ENCODE measurements at regions not wholly inside any gene's neighbourhood (a gene's known extent, or its start where the extent isn't known, plus 50 kb on each side); places are given as distances from the start of the nearest gene placed in this dataset.

DNA sequence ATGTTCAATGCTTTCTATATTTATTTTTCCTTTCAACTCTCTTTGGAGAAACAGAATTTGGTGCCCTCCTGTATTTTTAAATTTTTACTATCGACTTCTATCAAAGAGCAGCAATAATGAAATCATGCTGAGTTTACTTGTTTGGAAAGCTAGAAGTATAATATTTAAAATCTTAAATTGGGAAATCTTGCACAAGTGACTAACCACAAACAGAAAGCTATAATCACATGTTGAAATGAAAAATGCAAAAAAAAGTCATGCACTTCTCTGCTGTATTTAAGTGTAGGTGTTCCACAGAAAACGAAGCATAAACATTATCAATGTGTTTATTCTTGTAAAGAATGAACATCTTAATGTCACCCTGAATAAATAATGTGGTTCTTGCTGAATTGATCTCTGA is 306.1 kb downstream of the PCDH18 start:
- no CpG with 5 or more reads among the region's 2 CpGs for WGBS (ENCODE audit: insufficient coverage)
- H3K4me2 ChIP-seq (replicated peaks; ENCODE audit: low read depth, low read length, poor library complexity, severe bottlenecking): no peak overlapping the region
- H2AFZ ChIP-seq (ENCODE audit: insufficient read depth, low read depth, low read length, poor library complexity, severe bottlenecking): no peak overlapping the region
- H3K4me3 Mint-ChIP-seq: no peak overlapping the region
- no peaks in the 10 kb centered on the region for H3K4me1 ChIP-seq (ENCODE audit: control insufficient read depth in 2 of 2, insufficient read depth in 2 of 2, low read length in 2 of 2)
- no peaks in the 10 kb centered on the region for H3K27me3 ChIP-seq (replicated peaks in 1 of 4; ENCODE audit: control extremely low read depth in 1 of 4, control insufficient read depth in 3 of 4, insufficient read depth in 4 of 4, low read length in 3 of 4)
- H3K79me2 ChIP-seq (ENCODE audit: control insufficient read depth, insufficient read depth, low read length): no peaks in the 10 kb centered on the region
- DNase-seq (no peak), ATAC-seq (ENCODE audit: low read depth) (no peak)
- no peak overlapping the region for H3K27ac Mint-ChIP-seq
- H3K9ac ChIP-seq (ENCODE audit: low read length): no peak overlapping the region
- H3K9me3 Mint-ChIP-seq (ENCODE audit: insufficient read depth): no peaks in the 10 kb centered on the region
- ChIA-PET POLR2A (no interaction called here), CTCF (no interaction called here)
- peaks cover 0 to 2% (median 0%) of the 10 kb centered on the region in 3 donors for H3K9me3 ChIP-seq (ENCODE audit: control extremely low read depth in 1 of 3, control insufficient read depth in 2 of 3, insufficient read depth in 1 of 3, low read length in 2 of 3)
- H3K4me1 Mint-ChIP-seq: no peaks in the 10 kb centered on the region
- no peak overlapping the region for H3K4me3 ChIP-seq (ENCODE audit: control extremely low read depth in 1 of 5, extremely low read depth in 1 of 5, insufficient read depth in 1 of 5, low read depth in 2 of 5, low read length in 4 of 5)
- no peaks in the 10 kb centered on the region for H4K20me1 ChIP-seq (ENCODE audit: control insufficient read depth, insufficient read depth, low read length, poor library complexity, severe bottlenecking)
- H3K27me3 Mint-ChIP-seq: no peaks in the 10 kb centered on the region
- intact Hi-C loops (cut with micrococcal nuclease): loop anchor here (10.0 kb wide), 1 partner anchor 959 kb away; no protein-coding TSS in a partner anchor
- no peak overlapping the region for H3K27ac ChIP-seq (ENCODE audit: low read length in 2 of 2)
- TF ChIP-seq EZH2 (IDR thresholded peaks at IDR 0.05; ENCODE audit: borderline replicate concordance, insufficient read depth, low read depth, low read length, poor library complexity, severe bottlenecking) (no peak), CTCF (IDR thresholded peaks at IDR 0.05) (no peak)
- H3K36me3 ChIP-seq (replicated peaks in 1 of 2; ENCODE audit: control extremely low read depth in 1 of 2, control insufficient read depth in 1 of 2, extremely low read depth in 1 of 2, insufficient read depth in 2 of 2, low read length in 1 of 2): no peaks in the 10 kb centered on the region

DNA sequence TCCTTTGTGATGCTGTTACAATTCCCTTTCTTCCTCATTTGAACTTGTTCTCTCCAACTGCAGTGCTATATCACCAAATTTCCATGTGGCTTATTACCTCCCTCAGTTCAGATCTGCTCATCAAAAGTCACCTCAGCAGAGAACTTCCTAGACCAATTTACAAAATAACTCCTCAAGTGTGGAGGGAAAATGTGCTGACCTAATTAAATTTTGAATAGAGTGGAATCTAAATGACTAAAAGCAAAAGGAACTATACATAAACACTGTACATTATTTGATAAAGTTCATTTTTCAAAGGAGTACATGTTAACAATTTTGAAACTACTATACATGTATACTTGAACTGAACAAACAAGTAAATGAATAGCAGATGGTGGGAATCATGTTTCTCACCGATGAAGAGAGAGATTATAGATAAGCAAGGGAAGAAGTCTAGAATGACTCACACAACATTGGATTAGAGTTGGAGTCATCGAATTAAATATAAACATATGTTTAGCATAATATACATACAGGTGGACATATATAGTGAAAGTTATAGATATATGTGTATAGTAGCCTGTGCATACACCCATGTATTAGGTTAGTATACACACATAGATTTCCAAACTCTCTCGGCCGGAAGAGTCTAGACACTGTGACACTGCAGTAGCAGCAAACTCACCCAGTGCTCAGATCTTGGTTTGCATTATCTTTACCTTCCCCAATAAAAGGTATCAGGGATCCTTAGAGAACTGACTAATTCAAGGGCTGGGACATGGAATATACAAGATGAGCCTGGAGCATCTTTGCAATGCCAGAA is 318.7 kb downstream of the PCDH18 start:
- Mint-ChIP-seq H3K27me3 (no peaks in the 10 kb centered on the region), H3K4me1 (no peaks in the 10 kb centered on the region), H3K9me3 (ENCODE audit: insufficient read depth) (peaks cover 3% of the 10 kb centered on the region), H3K27ac (no peak overlapping the region), H3K4me3 (no peak overlapping the region)
- no peak for ATAC-seq (ENCODE audit: low read depth)
- POLR2A ChIA-PET: no interaction called here
- WGBS (ENCODE audit: insufficient coverage): no CpG with 5 or more reads among the region's 4 CpGs
- no peak for DNase-seq
- Histone ChIP-seq H3K9ac (ENCODE audit: low read length) (no peak overlapping the region), H3K9me3 (ENCODE audit: control extremely low read depth in 1 of 3, control insufficient read depth in 2 of 3, insufficient read depth in 1 of 3, low read length in 2 of 3) (no peaks in the 10 kb centered on the region), H2AFZ (ENCODE audit: insufficient read depth, low read depth, low read length, poor library complexity, severe bottlenecking) (no peak overlapping the region), H3K4me2 (replicated peaks; ENCODE audit: low read depth, low read length, poor library complexity, severe bottlenecking) (no peak overlapping the region), H3K79me2 (ENCODE audit: control insufficient read depth, insufficient read depth, low read length) (no peaks in the 10 kb centered on the region), H3K27ac (ENCODE audit: low read length in 2 of 2) (no peak overlapping the region), H3K27me3 (replicated peaks in 1 of 4; ENCODE audit: control extremely low read depth in 1 of 4, control insufficient read depth in 3 of 4, insufficient read depth in 4 of 4, low read length in 3 of 4) (no peaks in the 10 kb centered on the region), H3K4me1 (ENCODE audit: control insufficient read depth in 2 of 2, insufficient read depth in 2 of 2, low read length in 2 of 2) (no peaks in the 10 kb centered on the region), H3K36me3 (replicated peaks in 1 of 2; ENCODE audit: control extremely low read depth in 1 of 2, control insufficient read depth in 1 of 2, extremely low read depth in 1 of 2, insufficient read depth in 2 of 2, low read length in 1 of 2) (no peaks in the 10 kb centered on the region), H3K4me3 (ENCODE audit: control extremely low read depth in 1 of 5, extremely low read depth in 1 of 5, insufficient read depth in 1 of 5, low read depth in 2 of 5, low read length in 4 of 5) (no peak overlapping the region), H4K20me1 (ENCODE audit: control insufficient read depth, insufficient read depth, low read length, poor library complexity, severe bottlenecking) (no peaks in the 10 kb centered on the region)
- intact Hi-C loops (cut with micrococcal nuclease): no loop called here
- TF ChIP-seq EZH2 (IDR thresholded peaks at IDR 0.05; ENCODE audit: borderline replicate concordance, insufficient read depth, low read depth, low read length, poor library complexity, severe bottlenecking) (no peak), CTCF (IDR thresholded peaks at IDR 0.05) (no peak)
- CTCF ChIA-PET: no interaction called here
